GM18951 (cell line): ENCODE measurements at regions not wholly inside any gene's neighbourhood (a gene's known extent, or its start where the extent isn't known, plus 50 kb on each side); places are given as distances from the start of the nearest gene placed in this dataset.

Experiments used
- POLR2A ChIP-seq: IDR thresholded peaks from 4 replicates; pipeline ENCODE4 v1.6.1; 2011; ENCODE audit warnings: mild to moderate bottlenecking; ENCODE audit not compliant: insufficient read length, insufficient read depth; ENCODE audit errors: extremely low read depth
- in situ Hi-C: fragments of 300-500 bp; cut with MboI; formaldehyde crosslinking; loops from one replicate; pipeline ENCODE4 v1.12.0; 2022; ENCODE audit warnings: low sequenced_read_pairs, mixed read lengths, inconsistent platforms; ENCODE audit not compliant: unreplicated experiment

GRCh38 chr13:34583181-34583580, 358.9 kb upstream of the NBEA start:
- no peak for TF ChIP-seq POLR2A
- in situ Hi-C loops: no loop called here

- in situ Hi-C loops: no loop called here
- no peak for TF ChIP-seq POLR2A
Observed at GRCh38 chr13:34587576-34587975, 354.5 kb upstream of the NBEA start.

- in situ Hi-C loops: no loop called here
- TF ChIP-seq POLR2A: no peak
Observed at GRCh38 chr13:34588362-34588761, 353.7 kb upstream of the NBEA start.

- no peak for TF ChIP-seq POLR2A
- in situ Hi-C loops: no loop called here
Observed at GRCh38 chr13:34589581-34589980, 352.5 kb upstream of the NBEA start.

- TF ChIP-seq POLR2A: no peak
- in situ Hi-C loops: no loop called here
Observed at GRCh38 chr13:34591129-34591528, 350.9 kb upstream of the NBEA start.

GRCh38 chr13:34591900-34592529, 350.1 kb upstream of the NBEA start:
- no peak for TF ChIP-seq POLR2A

GRCh38 chr13:34593658-34594057, 348.4 kb upstream of the NBEA start:
- TF ChIP-seq POLR2A: no peak
- in situ Hi-C loops: no loop called here

More at GRCh38 chr13:34591900-34592529, 350.1 kb upstream of the NBEA start:
- in situ Hi-C loops: no loop called here

- in situ Hi-C loops: no loop called here
- TF ChIP-seq POLR2A: no peak
Observed at GRCh38 chr13:34594507-34594906, 347.6 kb upstream of the NBEA start.

GRCh38 chr13:34608331-34608730, 333.7 kb upstream of the NBEA start:
- in situ Hi-C loops: no loop called here

GRCh38 chr13:34611671-34612070, 330.4 kb upstream of the NBEA start:
- TF ChIP-seq POLR2A: no peak
- in situ Hi-C loops: no loop called here

More at GRCh38 chr13:34608331-34608730, 333.7 kb upstream of the NBEA start:
- TF ChIP-seq POLR2A: no peak

- no peak for TF ChIP-seq POLR2A
- in situ Hi-C loops: no loop called here
Observed at GRCh38 chr13:34617473-34618083, 324.5 kb upstream of the NBEA start.

GRCh38 chr13:34618654-34619053, 323.4 kb upstream of the NBEA start:
- TF ChIP-seq POLR2A: no peak
- in situ Hi-C loops: no loop called here

- no peak for TF ChIP-seq POLR2A
- in situ Hi-C loops: no loop called here
Observed at GRCh38 chr13:34619326-34619725, 322.7 kb upstream of the NBEA start.

GRCh38 chr13:34620074-34620850, 321.8 kb upstream of the NBEA start:
- in situ Hi-C loops: no loop called here
- no peak for TF ChIP-seq POLR2A
